Nephron progenitor cell (in vitro differentiated cells): ENCODE measurements at regions not wholly inside any gene's neighbourhood (a gene's known extent, or its start where the extent isn't known, plus 50 kb on each side); places are given as distances from the start of the nearest gene placed in this dataset.

Experiments used
- DNase-seq: peaks from one replicate; pipeline ENCODE4 v3.0.0; 2021
- H3K27ac Mint-ChIP-seq: 2 replicates; pipeline ENCODE4 v1.8.0; 2021; ENCODE audit warnings: mild to moderate bottlenecking, moderate library complexity, mixed read lengths
- H3K27me3 Mint-ChIP-seq: 2 replicates; pipeline ENCODE4 v1.8.0; 2021; ENCODE audit warnings: mild to moderate bottlenecking, low read depth, mixed read lengths; ENCODE audit not compliant: poor library complexity
- H3K36me3 Mint-ChIP-seq: 2 replicates; pipeline ENCODE4 v1.8.0; 2021; ENCODE audit warnings: low read depth, mixed read lengths
- H3K4me1 Mint-ChIP-seq: 2 replicates; pipeline ENCODE4 v1.8.0; 2021; ENCODE audit warnings: mixed read lengths
- H3K4me3 Mint-ChIP-seq: 2 replicates; pipeline ENCODE4 v1.8.0; 2021; ENCODE audit warnings: mild to moderate bottlenecking, moderate library complexity, mixed read lengths
- H3K9me3 Mint-ChIP-seq: 2 replicates; pipeline ENCODE4 v1.8.0; 2021; ENCODE audit warnings: mild to moderate bottlenecking, moderate library complexity, mixed read lengths
- TF ChIP-seq, protein P1 (sequence below): fragments of 200-600 bp; sonication (generic); IDR thresholded peaks from 2 replicates; pipeline ENCODE4 v1.5.0; 2021; ENCODE audit warnings: antibody characterized with exemption

DNA sequence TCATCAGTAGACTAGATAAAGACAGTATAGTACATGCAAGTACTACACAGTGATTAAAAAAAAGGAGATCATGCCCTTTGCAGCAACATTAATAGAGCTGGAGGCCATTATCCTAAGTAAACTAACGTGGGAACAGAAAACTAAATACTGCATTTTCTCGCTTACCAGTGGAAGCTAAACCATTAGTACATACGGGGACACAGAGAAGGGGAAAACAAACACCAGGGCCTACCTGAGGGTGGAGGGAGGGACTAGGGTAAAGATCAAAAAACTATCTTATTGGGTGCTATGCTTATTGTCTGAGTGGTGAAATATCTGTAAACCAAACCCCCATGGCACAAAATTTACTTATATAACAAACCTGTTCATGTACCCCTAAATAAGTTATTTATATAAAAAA is 836.9 kb downstream of the SH3BGRL start:
- H3K27ac Mint-ChIP-seq: no peak overlapping the region

DNA sequence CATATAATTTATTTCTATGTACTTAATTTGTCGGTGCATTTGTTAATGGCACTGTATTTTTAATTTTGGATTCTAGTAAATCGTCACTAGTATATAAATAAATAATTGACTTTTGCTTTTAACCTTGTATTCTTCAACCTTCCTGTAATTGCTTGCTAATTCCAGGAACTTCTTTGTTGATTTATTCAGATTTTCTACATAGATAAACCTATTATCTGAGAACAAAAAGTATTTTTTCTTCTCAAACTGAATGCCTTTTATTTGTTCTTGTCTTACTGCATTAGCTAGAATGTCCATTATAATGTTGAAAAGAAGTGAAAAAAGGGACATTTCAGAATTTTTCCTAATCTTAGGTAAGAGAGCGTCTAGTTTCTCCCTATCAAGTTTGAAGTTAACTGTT is 839.1 kb downstream of the SH3BGRL start:
- Mint-ChIP-seq H3K27me3 (no peaks in the 10 kb centered on the region), H3K36me3 (no peaks in the 10 kb centered on the region), H3K4me1 (no peaks in the 10 kb centered on the region), H3K4me3 (no peak overlapping the region), H3K9me3 (peaks cover 51% of the 10 kb centered on the region), H3K27ac (no peak overlapping the region)
- no peak for DNase-seq
- TF ChIP-seq, protein P1, sequence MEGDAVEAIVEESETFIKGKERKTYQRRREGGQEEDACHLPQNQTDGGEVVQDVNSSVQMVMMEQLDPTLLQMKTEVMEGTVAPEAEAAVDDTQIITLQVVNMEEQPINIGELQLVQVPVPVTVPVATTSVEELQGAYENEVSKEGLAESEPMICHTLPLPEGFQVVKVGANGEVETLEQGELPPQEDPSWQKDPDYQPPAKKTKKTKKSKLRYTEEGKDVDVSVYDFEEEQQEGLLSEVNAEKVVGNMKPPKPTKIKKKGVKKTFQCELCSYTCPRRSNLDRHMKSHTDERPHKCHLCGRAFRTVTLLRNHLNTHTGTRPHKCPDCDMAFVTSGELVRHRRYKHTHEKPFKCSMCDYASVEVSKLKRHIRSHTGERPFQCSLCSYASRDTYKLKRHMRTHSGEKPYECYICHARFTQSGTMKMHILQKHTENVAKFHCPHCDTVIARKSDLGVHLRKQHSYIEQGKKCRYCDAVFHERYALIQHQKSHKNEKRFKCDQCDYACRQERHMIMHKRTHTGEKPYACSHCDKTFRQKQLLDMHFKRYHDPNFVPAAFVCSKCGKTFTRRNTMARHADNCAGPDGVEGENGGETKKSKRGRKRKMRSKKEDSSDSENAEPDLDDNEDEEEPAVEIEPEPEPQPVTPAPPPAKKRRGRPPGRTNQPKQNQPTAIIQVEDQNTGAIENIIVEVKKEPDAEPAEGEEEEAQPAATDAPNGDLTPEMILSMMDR: no peak

More for the DNA sequence above, 836.9 kb downstream of the SH3BGRL start:
- DNase-seq: no peak
- TF ChIP-seq, protein P1: no peak
- no peak overlapping the region for H3K4me3 Mint-ChIP-seq
- no peaks in the 10 kb centered on the region for H3K36me3 Mint-ChIP-seq
- H3K9me3 Mint-ChIP-seq: peaks cover 51% of the 10 kb centered on the region
- H3K4me1 Mint-ChIP-seq: no peaks in the 10 kb centered on the region
- no peaks in the 10 kb centered on the region for H3K27me3 Mint-ChIP-seq

DNA sequence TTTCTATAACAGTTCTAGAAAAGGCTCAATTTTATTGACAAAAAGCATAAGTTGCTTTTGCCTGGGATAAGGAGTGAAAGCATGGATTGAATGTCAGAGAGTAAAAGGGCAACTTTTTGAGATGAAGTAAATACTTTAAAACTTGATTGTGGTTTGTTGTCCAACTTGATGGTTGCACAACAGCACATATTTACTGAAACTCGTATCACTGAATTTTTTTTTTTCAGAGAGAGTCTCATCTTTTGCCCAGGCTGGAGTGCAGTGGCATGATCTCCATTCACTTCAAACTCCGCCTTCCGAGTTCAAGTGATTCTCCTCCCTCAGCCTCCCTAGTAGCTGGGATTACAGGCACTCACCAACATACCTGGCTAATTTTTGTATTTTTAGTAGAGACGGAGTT is 856.8 kb downstream of the SH3BGRL start:
- Mint-ChIP-seq H3K27ac (no peak overlapping the region), H3K27me3 (peaks cover 3% of the 10 kb centered on the region), H3K36me3 (no peaks in the 10 kb centered on the region), H3K9me3 (peaks cover 52% of the 10 kb centered on the region), H3K4me1 (no peaks in the 10 kb centered on the region), H3K4me3 (no peak overlapping the region)
- TF ChIP-seq, protein P1: no peak
- DNase-seq: no peak

DNA sequence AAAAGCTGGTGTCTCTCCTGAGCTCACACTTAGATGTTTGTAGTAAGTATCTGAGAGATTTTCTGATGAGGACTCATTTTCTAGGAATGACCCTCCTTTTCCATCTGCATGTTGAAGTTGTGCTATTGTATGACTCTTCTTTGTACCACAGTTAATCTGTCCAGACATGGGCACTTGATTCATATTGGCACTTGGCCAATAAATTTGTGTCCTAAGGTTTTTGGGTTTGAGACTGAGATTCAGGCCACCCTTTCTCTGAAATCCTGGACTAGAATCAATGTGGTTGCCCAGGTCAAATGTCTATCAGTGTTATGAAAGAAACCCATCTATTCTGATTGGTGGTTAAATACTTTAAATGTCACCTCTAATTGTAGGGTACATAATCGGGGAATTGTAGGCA is 869.0 kb downstream of the SH3BGRL start:
- Mint-ChIP-seq H3K4me3 (no peak overlapping the region), H3K27me3 (peaks cover 3% of the 10 kb centered on the region), H3K4me1 (no peaks in the 10 kb centered on the region), H3K27ac (no peak overlapping the region), H3K9me3 (peaks cover 46% of the 10 kb centered on the region), H3K36me3 (no peaks in the 10 kb centered on the region)
- TF ChIP-seq, protein P1: no peak
- no peak for DNase-seq

DNA sequence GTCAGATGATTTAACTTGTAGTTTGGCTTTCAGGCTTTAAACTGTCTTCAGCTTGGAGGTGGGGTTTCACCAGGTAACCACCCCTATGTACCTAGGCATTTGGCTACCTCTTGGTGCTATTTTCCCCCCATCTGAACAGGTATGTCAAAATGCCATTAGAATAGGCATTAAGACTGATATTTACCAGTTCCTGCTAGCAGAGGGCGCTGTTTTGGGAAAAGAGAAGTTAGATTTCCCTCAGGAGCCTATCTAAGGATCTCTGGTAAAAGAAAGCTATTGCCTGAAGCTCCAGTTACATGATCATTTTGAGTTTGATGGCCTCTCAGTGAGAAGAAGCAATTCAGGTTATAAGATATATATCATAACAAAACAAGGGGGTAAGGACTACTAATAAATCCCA is 879.1 kb downstream of the SH3BGRL start:
- TF ChIP-seq, protein P1: no peak
- Mint-ChIP-seq H3K27ac (no peak overlapping the region), H3K36me3 (no peaks in the 10 kb centered on the region), H3K4me1 (no peaks in the 10 kb centered on the region), H3K9me3 (peaks cover 57% of the 10 kb centered on the region), H3K4me3 (no peak overlapping the region), H3K27me3 (peaks cover 3% of the 10 kb centered on the region)
- DNase-seq: no peak

GRCh38 chrX:82087699-82088098 is 885.8 kb downstream of the SH3BGRL start:
- Mint-ChIP-seq H3K4me1 (no peaks in the 10 kb centered on the region), H3K27me3 (no peaks in the 10 kb centered on the region), H3K9me3 (peaks cover 80% of the 10 kb centered on the region), H3K4me3 (no peak overlapping the region), H3K36me3 (no peaks in the 10 kb centered on the region), H3K27ac (no peak overlapping the region)
- DNase-seq: no peak
- TF ChIP-seq, protein P1: no peak
